HL-60 (cell line): ENCODE measurements at regions not wholly inside any gene's neighbourhood (a gene's known extent, or its start where the extent isn't known, plus 50 kb on each side); places are given as distances from the start of the nearest gene placed in this dataset.
"Not testable (repeated sequence)": the region's sequence is repeated elsewhere in the genome, so short reads cannot be mapped to it uniquely, and the experiment has no call there.

Experiments used
- CTCF ChIP-seq: IDR thresholded peaks from one replicate; pipeline ENCODE4 v1.5.1; 2011; ENCODE audit warnings: low read length, control low read depth, inconsistent platforms; ENCODE audit not compliant: insufficient read depth
- GABPA ChIP-seq: IDR thresholded peaks from 2 replicates; pipeline ENCODE4 v1.6.1; 2012; ENCODE audit warnings: low read depth
- POLR2AphosphoS5 ChIP-seq: IDR thresholded peaks from 2 replicates; pipeline ENCODE4 v1.6.1; 2012; ENCODE audit warnings: low read depth
- REST ChIP-seq: IDR thresholded peaks from 2 replicates; pipeline ENCODE4 v1.6.1; 2012; ENCODE audit warnings: low read depth; ENCODE audit not compliant: insufficient replicate concordance

- not testable (repeated sequence) for TF ChIP-seq CTCF, POLR2AphosphoS5, REST, GABPA
These were observed 70.2 kb downstream of the TNFAIP2 start for GRCh38 chr14:103193491-103193890.
